B cell (primary cell): ENCODE measurements at regions not wholly inside any gene's neighbourhood (a gene's known extent, or its start where the extent isn't known, plus 50 kb on each side); places are given as distances from the start of the nearest gene placed in this dataset.

Experiments
- ATAC-seq: fragments of 200-7000 bp; cut with Tn5 transposase; one replicate; pipeline ENCODE4 v1.10.0; 2021; ENCODE audit warnings: low read depth, mild to moderate bottlenecking, moderate number of reproducible peaks, moderate library complexity
- CTCF ChIA-PET: fragments of 350-600 bp; sonication (Branson Sonifier 250); formaldehyde crosslinking; loops from one replicate; lab custom pipeline; 2021; ENCODE audit warnings: antibody characterized with exemption, inconsistent platforms; lab: Charles Lee
- POLR2A ChIA-PET: fragments of 350-600 bp; sonication (Branson Sonifier 250); formaldehyde crosslinking; loops from one replicate; lab custom pipeline; 2021; ENCODE audit warnings: antibody characterized with exemption; lab: Charles Lee
- DNase-seq: peaks from one replicate; pipeline ENCODE4 v3.0.0; 2013
- H2AFZ ChIP-seq: 2 replicates; pipeline ENCODE4 v1.6.1; 2012; ENCODE audit warnings: mild to moderate bottlenecking, low read depth, low read length; ENCODE audit not compliant: insufficient read depth, poor library complexity, severe bottlenecking
- H3K27ac ChIP-seq, 2 donors: 1 replicate in 1 of 2; 2 replicates in 1 of 2; pipeline ENCODE4 v1.5.1; 2012 to 2013; ENCODE audit warnings: low read length in 2 of 2, mild to moderate bottlenecking in 2 of 2, moderate library complexity in 1 of 2
- H3K27me3 ChIP-seq, 4 experiments: fragments of 200-600 bp in 1 of 4; sonication (generic) in 1 of 4; replicated peaks in 1 of 4; 1 replicate in 2 of 4; 2 replicates in 2 of 4; pipeline versions ENCODE4 v1.6.1 to v1.7.0; 2013 to 2016; ENCODE audit warnings: low read length in 3 of 4, mild to moderate bottlenecking in 2 of 4, mixed read lengths in 1 of 4, moderate library complexity in 1 of 4; ENCODE audit not compliant: insufficient read depth in 4 of 4, control insufficient read depth in 3 of 4; ENCODE audit errors: control extremely low read depth in 1 of 4
- H3K36me3 ChIP-seq, 2 experiments: replicated peaks in 1 of 2; 1 replicate in 1 of 2; 2 replicates in 1 of 2; pipeline versions ENCODE4 v1.6.1 to v1.7.1; 2013; ENCODE audit warnings: low read length in 1 of 2; ENCODE audit not compliant: insufficient read depth in 2 of 2, control insufficient read depth in 1 of 2; ENCODE audit errors: control extremely low read depth in 1 of 2, extremely low read depth in 1 of 2
- H3K4me1 ChIP-seq, 2 donors: fragments of 200-600 bp in 1 of 2; sonication (generic) in 1 of 2; 1 replicate in 1 of 2; 2 replicates in 1 of 2; pipeline versions ENCODE4 v1.5.1 to v1.6.1; 2013 to 2017; ENCODE audit warnings: low read length in 2 of 2; ENCODE audit not compliant: control insufficient read depth in 2 of 2, insufficient read depth in 2 of 2
- H3K4me2 ChIP-seq: replicated peaks from 2 replicates; pipeline ENCODE3; 2012; ENCODE audit warnings: mild to moderate bottlenecking, low read depth, low read length; ENCODE audit not compliant: poor library complexity, severe bottlenecking
- H3K4me3 ChIP-seq, 5 experiments: fragments of 200-600 bp in 1 of 5; sonication (generic) in 1 of 5; 1 replicate in 3 of 5; 2 replicates in 2 of 5; pipeline versions ENCODE4 v1.5.1 to v1.7.0; 2011 to 2016; ENCODE audit warnings: low read length in 4 of 5, mild to moderate bottlenecking in 4 of 5, low read depth in 2 of 5, control low read depth in 1 of 5, moderate library complexity in 1 of 5; ENCODE audit not compliant: insufficient read depth in 1 of 5; ENCODE audit errors: control extremely low read depth in 1 of 5, extremely low read depth in 1 of 5
- H3K79me2 ChIP-seq: fragments of 200-600 bp; sonication (generic); one replicate; pipeline ENCODE4 v1.6.0; 2016; ENCODE audit warnings: low read length; ENCODE audit not compliant: control insufficient read depth, insufficient read depth
- H3K9ac ChIP-seq: fragments of 200-600 bp; sonication (generic); 2 replicates; pipeline ENCODE4 v1.6.1; 2017; ENCODE audit warnings: mild to moderate bottlenecking, low read length, moderate library complexity
- H3K9me3 ChIP-seq, 3 donors: one replicate each; pipeline versions ENCODE4 v1.6.1 to v1.7.1; 2013; ENCODE audit warnings: low read length in 2 of 3; ENCODE audit not compliant: control insufficient read depth in 2 of 3, insufficient read depth in 1 of 3; ENCODE audit errors: control extremely low read depth in 1 of 3
- H4K20me1 ChIP-seq: 2 replicates; pipeline ENCODE4 v1.6.0; 2012; ENCODE audit warnings: mild to moderate bottlenecking, low read length; ENCODE audit not compliant: insufficient read depth, control insufficient read depth, poor library complexity, severe bottlenecking
- H3K27ac Mint-ChIP-seq: one replicate; pipeline ENCODE4 v1.8.0; 2021; ENCODE audit warnings: mixed read lengths
- H3K27me3 Mint-ChIP-seq: one replicate; pipeline ENCODE4 v1.8.0; 2021; ENCODE audit warnings: mixed read lengths
- H3K4me1 Mint-ChIP-seq: one replicate; pipeline ENCODE4 v1.8.0; 2021; ENCODE audit warnings: mixed read lengths
- H3K4me3 Mint-ChIP-seq: one replicate; pipeline ENCODE4 v1.8.0; 2021; ENCODE audit warnings: mixed read lengths
- H3K9me3 Mint-ChIP-seq: one replicate; pipeline ENCODE4 v1.8.0; 2022; ENCODE audit warnings: mixed read lengths; ENCODE audit not compliant: insufficient read depth
- EZH2 ChIP-seq: IDR thresholded peaks from 2 replicates; pipeline ENCODE4 v1.6.1; 2012; ENCODE audit warnings: borderline replicate concordance, low read depth, mild to moderate bottlenecking, moderate library complexity, low read length; ENCODE audit not compliant: insufficient read depth, poor library complexity, severe bottlenecking
- WGBS: methylation state at CpG from one replicate; pipeline ENCODE4 v1.1.5; 2013; ENCODE audit warnings: missing lambda C conversion rate; ENCODE audit not compliant: insufficient coverage; 5-methylcytosine and 5-hydroxymethylcytosine counted together
- intact Hi-C: fragments of 100-400 bp; cut with micrococcal nuclease; formaldehyde crosslinking; loops from one replicate; pipeline ENCODE4 v1.10.0; 2022
- TF ChIP-seq, protein P1 (sequence below): fragments of 200-600 bp; IDR thresholded peaks from one replicate; pipeline ENCODE4 v1.8.0; 2022; ENCODE audit warnings: antibody characterized with exemption, mild to moderate bottlenecking

DNA sequence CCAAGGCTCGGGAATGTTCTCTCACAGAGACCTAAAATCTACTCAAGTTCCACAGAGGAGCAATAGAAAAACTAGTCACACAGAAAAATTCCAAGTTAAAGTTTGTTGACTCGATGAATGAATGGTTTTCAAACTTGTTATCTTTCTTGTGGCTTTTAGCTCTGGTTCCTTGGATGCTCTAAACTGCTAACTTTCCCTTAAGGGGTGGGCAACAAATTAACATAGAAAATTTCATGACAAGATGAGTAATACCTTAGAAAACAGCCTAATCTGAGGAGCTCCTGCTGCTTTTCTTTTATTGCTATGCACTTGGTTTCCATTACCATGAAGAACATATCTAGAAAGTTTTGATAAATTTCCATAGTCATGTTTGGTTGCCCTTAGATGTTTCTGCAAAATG lies 100.2 kb upstream of the CCDC112 start:
- H3K9ac ChIP-seq, result no peak overlapping the region
- Mint-ChIP-seq H3K27me3 (no peaks in the 10 kb centered on the region), H3K4me1 (no peaks in the 10 kb centered on the region), H3K27ac (no peak overlapping the region), H3K9me3 (peaks cover 10% of the 10 kb centered on the region), H3K4me3 (no peak overlapping the region)
- no peak overlapping the region for H3K4me2 ChIP-seq
- no peaks in the 10 kb centered on the region for H3K9me3 ChIP-seq
- POLR2A ChIA-PET, result no interaction called here
- no peak overlapping the region for H3K27ac ChIP-seq
- DNase-seq, result no peak
- no peak overlapping the region for H3K4me3 ChIP-seq
- no peak overlapping the region for H2AFZ ChIP-seq
- CTCF ChIA-PET, result no interaction called here
- no peak for ATAC-seq
- no CpG with 5 or more reads among the region's 2 CpGs for WGBS
- no peak for TF ChIP-seq EZH2
- TF ChIP-seq, protein P1, sequence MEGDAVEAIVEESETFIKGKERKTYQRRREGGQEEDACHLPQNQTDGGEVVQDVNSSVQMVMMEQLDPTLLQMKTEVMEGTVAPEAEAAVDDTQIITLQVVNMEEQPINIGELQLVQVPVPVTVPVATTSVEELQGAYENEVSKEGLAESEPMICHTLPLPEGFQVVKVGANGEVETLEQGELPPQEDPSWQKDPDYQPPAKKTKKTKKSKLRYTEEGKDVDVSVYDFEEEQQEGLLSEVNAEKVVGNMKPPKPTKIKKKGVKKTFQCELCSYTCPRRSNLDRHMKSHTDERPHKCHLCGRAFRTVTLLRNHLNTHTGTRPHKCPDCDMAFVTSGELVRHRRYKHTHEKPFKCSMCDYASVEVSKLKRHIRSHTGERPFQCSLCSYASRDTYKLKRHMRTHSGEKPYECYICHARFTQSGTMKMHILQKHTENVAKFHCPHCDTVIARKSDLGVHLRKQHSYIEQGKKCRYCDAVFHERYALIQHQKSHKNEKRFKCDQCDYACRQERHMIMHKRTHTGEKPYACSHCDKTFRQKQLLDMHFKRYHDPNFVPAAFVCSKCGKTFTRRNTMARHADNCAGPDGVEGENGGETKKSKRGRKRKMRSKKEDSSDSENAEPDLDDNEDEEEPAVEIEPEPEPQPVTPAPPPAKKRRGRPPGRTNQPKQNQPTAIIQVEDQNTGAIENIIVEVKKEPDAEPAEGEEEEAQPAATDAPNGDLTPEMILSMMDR, result no peak
- H4K20me1 ChIP-seq, result no peaks in the 10 kb centered on the region
- H3K36me3 ChIP-seq, result no peaks in the 10 kb centered on the region
- intact Hi-C loops, result no loop called here
- no peaks in the 10 kb centered on the region for H3K4me1 ChIP-seq
- H3K79me2 ChIP-seq, result no peaks in the 10 kb centered on the region
- H3K27me3 ChIP-seq, result no peaks in the 10 kb centered on the region

DNA sequence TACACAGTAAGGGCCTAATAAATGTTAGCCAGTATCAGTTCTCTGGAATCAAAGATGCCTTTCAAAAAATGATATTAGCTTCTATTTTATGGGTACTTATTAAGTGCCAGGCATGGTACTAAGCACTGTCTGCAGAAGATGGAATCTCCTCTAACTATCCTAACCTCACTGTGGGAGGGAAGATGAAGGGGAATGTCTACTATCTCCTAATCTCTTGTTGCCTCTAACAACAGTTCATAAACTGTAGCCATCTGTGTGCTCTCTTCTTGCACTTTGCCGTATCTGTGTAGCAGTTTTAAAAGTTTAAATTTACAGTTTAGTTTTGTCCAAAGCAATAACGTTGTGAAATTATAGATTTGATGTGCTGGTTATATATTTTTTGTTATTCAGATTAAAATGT lies 99.6 kb upstream of the CCDC112 start:
- CTCF ChIA-PET, result no interaction called here
- H3K9me3 Mint-ChIP-seq, result peaks cover 10% of the 10 kb centered on the region

More for the DNA sequence above, 99.6 kb upstream of the CCDC112 start:
- no peak overlapping the region for H2AFZ ChIP-seq
- H3K27ac Mint-ChIP-seq, result no peak overlapping the region
- no CpG with 5 or more reads among the region's 2 CpGs for WGBS
- no peaks in the 10 kb centered on the region for H3K79me2 ChIP-seq
- no peaks in the 10 kb centered on the region for H3K27me3 Mint-ChIP-seq
- TF ChIP-seq EZH2, result no peak
- TF ChIP-seq, protein P1, result no peak
- no peaks in the 10 kb centered on the region for H3K36me3 ChIP-seq
- H3K27ac ChIP-seq, result no peak overlapping the region
- ATAC-seq, result no peak
- intact Hi-C loops, result no loop called here
- no peaks in the 10 kb centered on the region for H3K4me1 ChIP-seq
- H4K20me1 ChIP-seq, result no peaks in the 10 kb centered on the region
- no peak overlapping the region for H3K4me3 Mint-ChIP-seq
- no peak overlapping the region for H3K9ac ChIP-seq
- no peak for DNase-seq
- no peaks in the 10 kb centered on the region for H3K4me1 Mint-ChIP-seq
- H3K4me3 ChIP-seq, result no peak overlapping the region
- no peak overlapping the region for H3K4me2 ChIP-seq
- POLR2A ChIA-PET, result no interaction called here
- H3K9me3 ChIP-seq, result no peaks in the 10 kb centered on the region
- H3K27me3 ChIP-seq, result no peaks in the 10 kb centered on the region
